Transverse colon (tissue), 4 donors: ENCODE measurements at regions not wholly inside any gene's neighbourhood (a gene's known extent, or its start where the extent isn't known, plus 50 kb on each side); places are given as distances from the start of the nearest gene placed in this dataset.

Experiments used
- CTCF ChIP-seq, 5 experiments: fragments of 200-600 bp in 3 of 5; fragments of 450-650 bp in 2 of 5; sonication (generic) in 3 of 5; IDR thresholded peaks; 1 replicate in 2 of 5; 2 replicates in 3 of 5; pipeline ENCODE4 v1.5.1; 2016 to 2017; ENCODE audit warnings: antibody characterized with exemption in 5 of 5, inconsistent platforms in 3 of 5, mild to moderate bottlenecking in 2 of 5, moderate library complexity in 1 of 5
- POLR2AphosphoS5 ChIP-seq, 3 donors: sonication (generic); formaldehyde crosslinking; IDR thresholded peaks; one replicate each; pipeline ENCODE4 v1.6.1; 2016; ENCODE audit warnings: antibody characterized with exemption in 3 of 3

- TF ChIP-seq CTCF (IDR thresholded peaks at IDR 0.05) (no peak), POLR2AphosphoS5 (IDR thresholded peaks at IDR 0.05) (no peak)
Observed at GRCh38 chr1:18557621-18558465, 72.8 kb upstream of the PAX7 start.
